ENCODE measurements at regions not wholly inside any gene's neighbourhood (a gene's known extent, or its start where the extent isn't known, plus 50 kb on each side); places are given as distances from the start of the nearest gene placed in this dataset.
"Not testable (repeated sequence)": the region's sequence is repeated elsewhere in the genome, so short reads cannot be mapped to it uniquely, and the experiment has no call there.

DNA sequence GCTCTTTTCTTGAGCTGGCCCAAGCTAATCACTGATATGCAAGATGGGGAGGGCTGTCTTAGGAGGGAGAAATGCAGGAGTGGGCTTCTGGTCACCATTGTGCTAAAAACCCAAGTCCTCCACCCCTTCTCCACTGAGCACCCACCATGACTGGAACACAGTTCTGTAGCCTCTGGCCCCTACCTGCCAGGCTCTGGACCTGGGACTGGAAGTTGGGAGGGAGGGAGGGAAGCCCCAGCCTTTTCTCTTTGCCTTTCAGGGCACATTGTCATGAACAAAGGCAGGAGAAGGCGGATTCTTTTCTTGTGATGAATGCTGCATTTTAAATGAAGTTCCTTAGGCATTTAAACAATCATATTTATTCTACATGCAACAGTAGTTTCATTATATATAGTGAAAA, 559.1 kb upstream of the TRPC7 start:
- no peak for DNase-seq

- DNase-seq: no peak
Observed at GRCh38 chr5:136910625-136911024, 545.3 kb upstream of the TRPC7 start.

DNA sequence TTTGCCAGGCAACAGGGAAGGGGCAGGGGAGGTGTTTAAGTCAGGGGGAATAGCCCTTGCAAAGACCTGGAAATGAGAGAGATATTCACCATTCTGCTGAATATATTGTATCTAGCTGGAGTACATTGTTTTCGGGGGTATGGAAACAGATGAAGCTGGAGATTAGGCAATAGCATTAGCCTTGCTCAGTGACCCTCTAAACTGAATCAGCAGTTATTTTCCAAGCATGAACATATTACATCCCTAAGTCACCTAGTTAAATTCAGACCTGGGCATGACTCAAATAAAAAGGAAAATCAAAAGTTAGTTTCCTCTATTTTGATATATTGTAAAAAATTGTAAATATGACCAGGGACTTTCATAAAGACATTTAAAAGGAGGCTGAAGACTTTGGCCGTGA, 544.6 kb upstream of the TRPC7 start:
- no peak for DNase-seq

DNA sequence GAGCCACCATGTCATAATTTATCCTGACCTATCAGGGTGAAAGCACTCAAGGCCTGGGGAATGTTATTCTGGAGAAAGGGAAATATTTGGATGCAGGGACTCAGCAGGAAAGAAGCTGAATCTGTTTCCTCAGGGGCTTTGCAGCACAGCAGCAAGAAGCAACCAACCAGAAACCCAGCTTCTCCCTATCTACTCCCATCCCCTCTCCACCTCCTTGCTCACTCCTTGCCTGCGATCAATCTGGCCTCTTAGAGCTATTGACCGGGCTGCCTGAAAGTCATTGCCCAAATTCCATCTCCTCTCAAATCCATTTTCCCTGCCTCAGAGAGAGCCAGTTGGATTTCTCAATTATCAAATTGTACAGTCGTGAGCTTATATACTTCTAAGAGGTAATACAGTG, 542.0 kb upstream of the TRPC7 start:
- DNase-seq: no peak

DNA sequence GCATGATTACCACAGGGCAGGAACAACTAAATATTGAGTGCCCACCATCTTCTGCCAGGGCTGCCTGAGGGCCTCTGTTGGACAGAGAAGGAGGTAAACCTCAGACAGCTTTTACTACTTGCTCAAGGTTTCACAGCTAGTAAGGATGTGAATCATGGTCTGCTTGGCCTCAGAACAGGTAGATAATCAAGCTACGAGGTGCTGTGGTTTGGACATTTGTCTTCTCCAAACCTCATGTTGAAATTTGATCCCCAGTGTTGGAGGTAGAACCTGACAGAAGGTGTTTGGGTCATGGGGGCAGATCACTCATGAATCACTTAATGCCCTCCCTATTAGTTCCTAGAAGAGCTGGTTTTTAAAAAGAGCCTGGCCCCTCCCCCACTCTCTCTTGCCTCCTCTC, 541.2 kb upstream of the TRPC7 start:
- no peak for DNase-seq

DNA sequence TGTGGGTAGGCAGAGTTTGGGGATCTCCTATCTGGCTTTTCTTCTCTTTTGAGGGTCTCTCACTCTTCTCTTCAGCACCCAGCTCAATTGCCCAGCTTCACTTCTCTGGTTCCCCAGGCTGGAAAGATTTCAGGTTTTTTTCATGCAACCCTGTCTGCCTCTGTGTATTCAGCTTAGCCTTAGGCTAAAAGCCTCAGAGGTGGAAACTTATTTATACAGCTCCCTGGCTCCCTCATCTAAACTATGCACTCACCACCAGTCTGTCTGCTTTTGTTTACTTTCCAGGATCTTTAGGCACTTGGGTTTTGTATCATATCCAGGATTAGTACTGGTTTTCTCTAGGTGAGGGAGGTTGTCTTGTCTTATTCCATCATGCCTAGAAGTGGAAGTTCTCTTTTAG, 540.2 kb upstream of the TRPC7 start:
- no peak for DNase-seq

DNA sequence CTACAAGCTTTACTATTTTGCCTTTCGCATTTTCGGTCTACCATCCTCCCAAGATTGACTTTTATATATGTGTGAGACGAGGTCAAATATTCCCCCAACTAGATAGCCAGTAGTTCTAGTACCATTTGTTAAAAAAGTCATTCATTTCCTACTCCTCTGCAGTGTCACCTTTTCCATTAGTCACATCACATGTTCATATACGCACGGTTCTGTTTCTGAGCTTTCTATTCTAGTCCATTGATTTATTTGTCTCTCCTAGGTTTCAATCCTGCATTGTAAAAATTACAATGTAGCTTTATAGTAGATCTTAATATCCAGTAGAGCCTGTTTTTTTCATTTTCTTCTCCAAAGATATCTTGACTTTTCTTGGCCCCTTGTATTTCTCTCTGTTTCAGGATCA, 528.7 kb upstream of the TRPC7 start:
- no peak for DNase-seq

- no peak for DNase-seq
Observed at GRCh38 chr5:136892000-136892399, 526.7 kb upstream of the TRPC7 start.

DNA sequence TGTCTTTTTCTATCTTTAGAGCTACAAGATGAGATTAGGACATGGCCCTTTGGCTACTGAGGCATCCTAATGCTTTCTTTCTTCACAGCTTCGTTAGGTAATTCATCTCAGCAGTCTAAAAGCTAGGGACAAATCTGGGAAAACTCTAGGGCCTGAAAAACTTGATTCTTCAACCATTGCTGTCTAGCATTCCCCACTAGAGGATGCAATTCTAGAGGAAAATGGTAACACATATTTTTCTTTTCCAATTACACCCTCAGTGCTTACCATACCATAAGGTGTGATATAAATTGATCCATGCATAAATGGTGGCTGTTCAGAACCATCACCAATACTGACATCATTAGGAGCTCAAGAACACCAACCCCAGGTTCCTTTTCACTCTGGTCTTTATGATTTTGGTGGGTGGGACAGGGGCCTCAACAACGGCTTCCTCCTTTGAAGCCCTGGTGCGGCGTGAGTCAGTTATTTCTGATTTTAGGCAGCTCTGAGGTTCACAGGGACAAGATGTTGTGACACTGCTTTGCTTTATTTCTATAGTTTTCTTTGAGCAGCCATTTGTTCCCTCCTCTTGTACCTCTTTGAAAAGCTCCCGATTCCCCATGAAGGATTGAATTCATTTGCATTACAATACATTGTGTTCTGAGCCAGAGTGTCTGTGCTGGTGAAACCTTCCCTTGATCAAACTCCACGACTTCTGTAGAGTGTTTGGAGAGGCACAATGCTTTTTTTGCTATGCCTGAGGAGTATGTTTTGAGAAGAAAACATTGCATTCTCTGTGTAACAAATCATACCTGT, 526.0 kb upstream of the TRPC7 start:
- DNase-seq: no peak

- no peak for DNase-seq
Observed at GRCh38 chr5:136890431-136891148, 525.2 kb upstream of the TRPC7 start.

DNA sequence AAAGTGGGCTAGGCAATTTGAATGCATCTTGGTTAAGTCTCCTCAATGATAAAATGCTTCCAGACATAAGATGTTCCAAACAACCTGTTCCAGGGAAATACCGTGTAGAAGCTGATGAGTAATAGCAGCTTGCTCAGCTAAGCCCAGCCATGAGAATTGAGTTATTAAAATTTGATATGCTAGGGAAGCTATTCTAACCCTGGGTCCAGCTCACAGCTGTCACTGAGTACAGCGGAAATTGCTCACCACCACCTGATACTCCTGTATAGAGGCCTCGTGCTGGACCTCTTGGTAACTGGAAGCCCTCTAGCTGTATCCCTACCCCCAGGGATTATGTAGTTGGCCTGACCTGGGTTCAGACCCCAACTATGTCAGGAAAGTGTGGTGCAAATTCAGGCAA, 521.3 kb upstream of the TRPC7 start:
- DNase-seq: no peak

DNA sequence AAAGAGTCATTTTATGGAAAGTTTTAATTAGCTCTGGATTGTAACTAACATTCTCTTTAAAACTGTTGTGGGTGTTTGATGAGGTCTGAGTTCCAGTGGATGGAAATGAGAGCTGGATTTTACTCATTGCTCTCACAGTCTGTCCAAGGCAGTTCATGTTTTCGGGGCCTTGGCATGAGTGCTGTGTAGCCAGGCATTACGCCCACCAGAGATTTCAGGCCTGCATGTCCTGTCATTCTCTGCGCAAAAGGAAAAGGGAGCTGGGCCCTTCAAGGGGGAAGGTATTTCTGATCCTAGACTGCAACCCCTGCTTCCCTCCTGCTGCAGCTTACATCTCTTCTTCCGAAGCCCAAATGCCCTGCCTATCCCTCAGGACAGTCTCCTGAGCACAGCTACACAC, 499.6 kb upstream of the TRPC7 start:
- DNase-seq: no peak

DNA sequence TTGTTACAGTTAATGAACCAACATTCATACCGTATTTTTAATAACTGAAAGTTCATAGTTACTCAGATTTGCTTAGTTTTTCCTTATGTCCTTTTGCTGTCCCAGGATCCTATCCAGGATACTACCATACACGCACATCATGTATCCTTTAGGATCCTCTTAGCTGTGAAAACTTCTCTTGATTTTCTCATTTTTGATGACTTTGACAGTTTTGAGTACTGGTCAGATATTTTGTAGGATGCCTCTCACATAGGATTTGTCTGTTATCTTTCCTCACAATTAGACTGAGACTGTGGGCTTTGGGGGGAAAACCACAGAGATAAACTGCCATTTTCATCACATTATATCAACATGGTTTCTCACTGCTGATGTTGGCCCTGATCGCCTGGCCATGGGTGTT, 491.3 kb upstream of the TRPC7 start:
- no peak for DNase-seq

DNA sequence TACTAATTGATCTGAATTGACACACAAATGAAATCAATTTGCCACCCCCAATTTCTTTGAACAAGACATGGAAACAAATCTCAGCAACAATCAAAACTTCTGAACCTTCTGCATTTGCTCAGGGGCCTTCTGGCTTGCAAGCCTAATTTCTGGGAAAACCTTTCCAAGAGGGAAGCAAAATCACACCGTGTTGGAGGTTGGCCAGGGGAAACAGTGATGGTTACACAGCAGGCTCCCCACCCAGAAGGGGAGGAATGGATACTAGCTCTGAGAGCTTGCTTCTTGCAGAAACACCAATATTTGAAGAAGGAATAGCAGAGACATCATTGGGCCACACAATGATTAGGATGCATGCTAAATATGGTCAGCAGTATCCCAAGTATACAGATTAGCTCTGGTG, 488.6 kb upstream of the TRPC7 start:
- DNase-seq: no peak

GRCh38 chr5:136840601-136841000, 475.3 kb upstream of the TRPC7 start:
- no peak for DNase-seq

GRCh38 chr5:136836093-136836492, 470.7 kb upstream of the TRPC7 start:
- no peak for DNase-seq

DNA sequence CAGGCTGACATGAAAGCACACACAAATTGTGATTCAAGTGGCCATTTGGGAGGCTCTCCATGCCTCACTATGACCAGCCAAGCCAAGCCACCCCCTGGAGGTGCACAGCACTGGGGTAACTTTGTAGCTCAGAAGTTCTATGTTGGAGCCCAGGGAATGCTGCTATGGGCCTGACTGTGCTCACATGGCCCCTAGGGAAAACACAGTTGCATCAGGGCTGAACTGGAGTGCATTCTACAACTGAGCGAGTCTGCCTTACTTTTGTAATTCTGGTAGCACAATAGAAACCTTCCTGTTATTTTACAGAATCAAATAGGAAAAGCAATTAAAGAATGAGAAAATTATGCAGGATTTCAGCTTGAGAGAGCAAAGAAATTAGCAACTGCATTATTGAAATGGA, 455.5 kb upstream of the TRPC7 start:
- no peak for DNase-seq

DNA sequence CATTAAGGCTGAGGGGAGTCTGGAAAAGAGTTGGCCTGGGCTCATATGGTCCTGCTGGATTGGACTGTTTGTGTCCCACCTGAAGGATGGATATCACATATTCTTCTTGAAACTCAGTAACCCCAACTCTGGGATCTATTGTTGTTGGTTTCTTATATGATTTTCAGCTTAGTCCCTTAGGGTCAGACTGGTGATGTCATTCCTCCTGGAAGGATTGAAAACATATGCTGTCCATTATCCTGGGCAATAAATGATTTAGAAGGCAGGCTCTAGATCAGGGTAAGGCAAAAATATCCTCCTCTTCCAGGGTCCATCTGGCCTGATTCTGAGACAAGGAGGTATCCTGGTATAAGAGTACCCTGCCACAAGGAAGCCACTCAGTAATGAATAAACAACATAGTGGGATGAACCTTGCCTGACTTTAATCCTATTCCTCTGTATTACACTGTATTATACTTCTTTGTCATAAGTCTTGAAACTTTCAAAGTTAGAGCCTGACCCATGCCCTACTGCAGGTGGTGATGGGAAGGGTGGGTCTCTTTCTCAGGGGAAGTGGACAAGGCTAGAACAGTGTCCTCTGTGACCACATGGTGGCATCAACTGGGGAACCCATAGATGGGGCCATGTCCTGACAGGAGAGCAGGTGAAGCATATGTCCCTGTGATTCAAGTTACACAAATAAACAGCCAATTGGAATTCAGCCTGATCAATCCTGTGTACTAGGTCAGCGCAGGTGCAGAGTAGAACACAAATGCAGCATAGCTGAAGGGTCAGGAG, 454.4 kb upstream of the TRPC7 start:
- no peak for DNase-seq

GRCh38 chr5:136816327-136816726, 451.0 kb upstream of the TRPC7 start:
- DNase-seq: no peak

DNA sequence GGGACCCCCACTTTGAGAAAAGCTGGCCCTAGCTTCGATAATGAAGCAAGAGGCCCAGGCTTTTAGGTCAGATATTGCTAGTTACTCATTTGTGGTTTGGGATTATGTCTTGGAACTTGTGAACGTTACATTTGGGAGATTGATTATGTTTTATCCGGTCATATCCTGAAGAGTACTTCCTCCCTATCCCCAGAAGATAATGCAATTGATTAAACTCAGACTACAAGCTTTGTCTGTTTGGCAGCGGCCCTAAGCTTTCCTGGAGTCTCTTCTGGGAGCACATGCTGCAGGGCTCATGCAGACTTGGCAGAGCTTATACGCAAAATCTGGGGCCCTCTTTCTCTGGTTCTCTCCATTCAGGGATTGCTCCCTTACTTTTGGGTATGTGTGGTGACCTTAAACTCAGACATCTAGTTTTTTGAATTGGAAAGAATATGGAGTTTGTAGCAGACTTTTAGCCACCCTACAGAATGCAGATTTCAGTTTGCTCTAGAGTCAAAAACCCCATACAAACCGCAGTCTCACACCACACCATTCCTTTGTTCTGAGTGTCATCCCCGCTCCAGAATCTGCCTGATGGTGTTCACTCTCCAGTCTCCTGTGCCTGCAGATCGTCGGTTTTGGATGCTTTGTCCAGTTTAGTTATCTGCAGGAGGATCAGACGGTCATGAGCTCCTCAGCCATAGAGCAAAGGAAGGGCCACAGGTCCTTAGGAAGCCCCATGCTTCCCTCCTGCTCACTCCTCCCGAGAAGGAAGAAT, 449.5 kb upstream of the TRPC7 start:
- DNase-seq: no peak

DNA sequence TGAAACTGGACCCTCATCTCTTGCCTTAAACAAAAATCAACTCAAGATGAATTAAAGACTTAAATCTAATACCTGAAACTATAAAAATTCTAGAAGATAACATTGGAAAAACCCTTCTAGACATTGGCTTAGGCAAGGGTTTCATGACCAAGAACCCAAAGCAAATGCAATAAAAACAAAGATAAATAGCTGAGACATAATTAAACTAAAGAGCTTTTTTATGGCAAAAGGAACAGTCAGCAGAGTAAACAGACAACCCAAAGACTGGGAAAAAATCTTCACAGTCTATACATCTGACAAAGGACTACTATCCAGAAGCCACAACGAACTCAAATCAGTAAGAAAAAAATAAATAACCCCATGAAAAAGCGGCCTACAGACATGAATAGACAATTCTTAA, 446.9 kb upstream of the TRPC7 start:
- DNase-seq: not testable (repeated sequence)

DNA sequence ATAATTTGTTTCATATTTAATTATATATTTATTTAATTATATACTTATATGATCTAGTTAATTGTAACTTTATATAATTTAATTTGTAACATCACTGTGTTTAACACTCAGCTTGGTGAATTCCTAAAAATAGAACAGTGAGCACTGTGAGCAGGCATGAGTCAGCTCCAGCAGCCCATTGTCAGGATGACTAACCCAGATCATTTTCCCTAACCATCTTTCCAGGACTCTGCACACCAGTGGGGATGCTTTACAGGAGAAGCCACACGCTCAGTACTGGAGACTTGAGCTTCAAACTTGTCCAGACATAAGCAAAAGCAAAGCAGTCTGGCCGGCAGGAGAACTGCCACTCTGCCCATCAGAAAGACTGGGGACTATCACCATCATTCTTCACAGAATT, 446.2 kb upstream of the TRPC7 start:
- DNase-seq: peak in 1 of 2 donors; percentile 17

DNA sequence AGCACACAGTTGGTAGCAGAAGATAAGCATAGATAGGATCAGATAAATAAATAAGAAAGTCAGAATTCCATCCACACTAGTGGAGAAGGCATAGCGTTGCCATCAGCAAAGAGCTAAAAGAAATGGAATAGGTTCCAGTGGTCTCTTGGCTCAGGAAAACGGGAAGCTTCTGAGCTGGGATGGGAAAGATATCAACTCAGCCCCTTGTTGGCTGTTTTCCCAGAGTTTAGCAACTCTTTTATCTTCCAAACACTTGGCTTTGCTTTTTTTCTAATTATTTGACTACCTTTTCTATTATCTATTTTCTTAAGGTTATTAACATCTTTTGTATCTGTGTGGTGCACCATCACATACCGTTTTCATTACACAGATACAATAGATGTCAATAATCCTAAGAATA, 445.7 kb upstream of the TRPC7 start:
- no peak for DNase-seq

Measured in hippocampal formation (tissue), 2 donors.